ENCODE measurements at regions not wholly inside any gene's neighbourhood (a gene's known extent, or its start where the extent isn't known, plus 50 kb on each side); places are given as distances from the start of the nearest gene placed in this dataset.
"Not testable (repeated sequence)": the region's sequence is repeated elsewhere in the genome, so short reads cannot be mapped to it uniquely, and the experiment has no call there.

GRCh38 chr9:80673496-80673895 lies 1015.9 kb downstream of the TLE1 start:
- H3K4me1 Mint-ChIP-seq (ENCODE audit: low read depth, unreplicated experiment): no peaks in the 10 kb centered on the region
- H3K27me3 Mint-ChIP-seq (ENCODE audit: unreplicated experiment): no peaks in the 10 kb centered on the region
- no peak for TF ChIP-seq CTCF (IDR thresholded peaks at IDR 0.05; ENCODE audit: partially characterized antibody, unreplicated experiment)
- H3K9me3 Mint-ChIP-seq (ENCODE audit: unreplicated experiment): peaks cover 5% of the 10 kb centered on the region
- H3K27ac Mint-ChIP-seq (ENCODE audit: unreplicated experiment): no peak overlapping the region
- H3K4me3 Mint-ChIP-seq (ENCODE audit: unreplicated experiment): no peak overlapping the region
- H3K36me3 Mint-ChIP-seq (ENCODE audit: unreplicated experiment): peaks cover 5% of the 10 kb centered on the region
- DNase-seq: no peak

GRCh38 chr9:80665479-80665878 lies 1023.9 kb downstream of the TLE1 start:
- no peak overlapping the region for H3K4me3 Mint-ChIP-seq (ENCODE audit: unreplicated experiment)
- TF ChIP-seq CTCF (IDR thresholded peaks at IDR 0.05; ENCODE audit: partially characterized antibody, unreplicated experiment): no peak
- peaks cover 5% of the 10 kb centered on the region for H3K27me3 Mint-ChIP-seq (ENCODE audit: unreplicated experiment)

GRCh38 chr9:80664327-80665210 lies 1024.8 kb downstream of the TLE1 start:
- Mint-ChIP-seq H3K4me1 (ENCODE audit: low read depth, unreplicated experiment) (peaks cover 2% of the 10 kb centered on the region), H3K9me3 (ENCODE audit: unreplicated experiment) (peaks cover 6% of the 10 kb centered on the region), H3K27me3 (ENCODE audit: unreplicated experiment) (peaks cover 7% of the 10 kb centered on the region), H3K27ac (ENCODE audit: unreplicated experiment) (no peak overlapping the region), H3K4me3 (ENCODE audit: unreplicated experiment) (no peak overlapping the region), H3K36me3 (ENCODE audit: unreplicated experiment) (peaks cover 11% of the 10 kb centered on the region)
- no peak for TF ChIP-seq CTCF (IDR thresholded peaks at IDR 0.05; ENCODE audit: partially characterized antibody, unreplicated experiment)
- DNase-seq: no peak

More at GRCh38 chr9:80665479-80665878, 1023.9 kb downstream of the TLE1 start:
- H3K36me3 Mint-ChIP-seq (ENCODE audit: unreplicated experiment): peaks cover 13% of the 10 kb centered on the region
- DNase-seq: no peak
- H3K9me3 Mint-ChIP-seq (ENCODE audit: unreplicated experiment): peaks cover 7% of the 10 kb centered on the region
- no peak overlapping the region for H3K27ac Mint-ChIP-seq (ENCODE audit: unreplicated experiment)
- peaks cover 2% of the 10 kb centered on the region for H3K4me1 Mint-ChIP-seq (ENCODE audit: low read depth, unreplicated experiment)

GRCh38 chr9:80659751-80660150 lies 1029.6 kb downstream of the TLE1 start:
- not testable (repeated sequence) for H3K27ac Mint-ChIP-seq (ENCODE audit: unreplicated experiment); H3K9me3 Mint-ChIP-seq (ENCODE audit: unreplicated experiment); H3K4me1 Mint-ChIP-seq (ENCODE audit: low read depth, unreplicated experiment); DNase-seq; H3K27me3 Mint-ChIP-seq (ENCODE audit: unreplicated experiment); H3K36me3 Mint-ChIP-seq (ENCODE audit: unreplicated experiment); H3K4me3 Mint-ChIP-seq (ENCODE audit: unreplicated experiment)

GRCh38 chr9:80651044-80651443 lies 1038.3 kb downstream of the TLE1 start:
- H3K9me3 Mint-ChIP-seq (ENCODE audit: unreplicated experiment): peaks cover 1% of the 10 kb centered on the region
- DNase-seq: no peak
- no peaks in the 10 kb centered on the region for H3K27me3 Mint-ChIP-seq (ENCODE audit: unreplicated experiment)
- H3K36me3 Mint-ChIP-seq (ENCODE audit: unreplicated experiment): no peaks in the 10 kb centered on the region
- no peak overlapping the region for H3K4me3 Mint-ChIP-seq (ENCODE audit: unreplicated experiment)
- no peaks in the 10 kb centered on the region for H3K4me1 Mint-ChIP-seq (ENCODE audit: low read depth, unreplicated experiment)
- no peak overlapping the region for H3K27ac Mint-ChIP-seq (ENCODE audit: unreplicated experiment)
- no peak for TF ChIP-seq CTCF (IDR thresholded peaks at IDR 0.05; ENCODE audit: partially characterized antibody, unreplicated experiment)
